Fibroblast of skin of abdomen (primary cell): ENCODE measurements at regions not wholly inside any gene's neighbourhood (a gene's known extent, or its start where the extent isn't known, plus 50 kb on each side); places are given as distances from the start of the nearest gene placed in this dataset.

Source experiments
- DNase-seq: peaks from one replicate; pipeline ENCODE4 v3.0.0-alpha.2; 2013

GRCh38 chr9:90444609-90445204, 197.9 kb downstream of the DIRAS2 start:
- no peak for DNase-seq

- no peak for DNase-seq
These were observed 197.2 kb downstream of the DIRAS2 start for GRCh38 chr9:90445391-90445790.

GRCh38 chr9:90446200-90446948, 196.2 kb downstream of the DIRAS2 start:
- no peak for DNase-seq

- DNase-seq: no peak
These were observed 194.9 kb downstream of the DIRAS2 start for GRCh38 chr9:90447773-90448172.

- no peak for DNase-seq
These were observed 193.3 kb downstream of the DIRAS2 start for GRCh38 chr9:90449213-90449925.

- no peak for DNase-seq
These were observed 190.8 kb downstream of the DIRAS2 start for GRCh38 chr9:90451804-90452203.

GRCh38 chr9:90455316-90455715, 187.3 kb downstream of the DIRAS2 start:
- no peak for DNase-seq

GRCh38 chr9:90457386-90458190, 185.0 kb downstream of the DIRAS2 start:
- no peak for DNase-seq

GRCh38 chr9:90458485-90458884, 184.1 kb downstream of the DIRAS2 start:
- no peak for DNase-seq

- no peak for DNase-seq
These were observed 183.3 kb downstream of the DIRAS2 start for GRCh38 chr9:90459321-90459720.

- no peak for DNase-seq
These were observed 182.4 kb downstream of the DIRAS2 start for GRCh38 chr9:90460220-90460619.

- DNase-seq: no peak
These were observed 177.6 kb downstream of the DIRAS2 start for GRCh38 chr9:90464978-90465377.

GRCh38 chr9:90466441-90466840, 176.2 kb downstream of the DIRAS2 start:
- DNase-seq: no peak

- DNase-seq: no peak
These were observed 173.2 kb downstream of the DIRAS2 start for GRCh38 chr9:90469435-90469834.

- no peak for DNase-seq
These were observed 172.7 kb downstream of the DIRAS2 start for GRCh38 chr9:90469865-90470387.

GRCh38 chr9:90476058-90476457, 166.6 kb downstream of the DIRAS2 start:
- DNase-seq: no peak

- DNase-seq: no peak
These were observed 165.1 kb downstream of the DIRAS2 start for GRCh38 chr9:90477535-90477934.

GRCh38 chr9:90478821-90479220, 163.8 kb downstream of the DIRAS2 start:
- DNase-seq: no peak

- no peak for DNase-seq
These were observed 157.6 kb downstream of the DIRAS2 start for GRCh38 chr9:90485028-90485427.

- no peak for DNase-seq
These were observed 153.6 kb downstream of the DIRAS2 start for GRCh38 chr9:90489066-90489465.

- DNase-seq: no peak
These were observed 142.9 kb downstream of the DIRAS2 start for GRCh38 chr9:90499761-90500160.

GRCh38 chr9:90502134-90502533, 140.5 kb downstream of the DIRAS2 start:
- no peak for DNase-seq

- no peak for DNase-seq
These were observed 138.1 kb downstream of the DIRAS2 start for GRCh38 chr9:90504486-90504885.
